GM19239 (cell line): ENCODE measurements at regions not wholly inside any gene's neighbourhood (a gene's known extent, or its start where the extent isn't known, plus 50 kb on each side); places are given as distances from the start of the nearest gene placed in this dataset.
"Not testable (repeated sequence)": the region's sequence is repeated elsewhere in the genome, so short reads cannot be mapped to it uniquely, and the experiment has no call there.

Experiments used
- DNase-seq: peaks from one replicate; pipeline ENCODE4 v3.0.0; 2011; ENCODE audit warnings: low spot score; ENCODE audit not compliant: insufficient read length
- FAIRE-seq: peaks from 2 replicates; lab custom pipeline; 2011; peaks lifted over from hg19 to GRCh38; lab: Jason Lieb, UNC

GRCh38 chr4:180962268-180962667, 1280.9 kb upstream of the TENM3 start:
- FAIRE-seq (no peak), DNase-seq (no peak)

- FAIRE-seq: no peak
- DNase-seq: no peak
These were observed 1276.9 kb upstream of the TENM3 start for GRCh38 chr4:180966312-180966711.

- FAIRE-seq (no peak), DNase-seq (no peak)
These were observed 1275.3 kb upstream of the TENM3 start for GRCh38 chr4:180967936-180968335.

- no peak for DNase-seq
- no peak for FAIRE-seq
These were observed 1269.3 kb upstream of the TENM3 start for GRCh38 chr4:180973894-180974293.

- no peak for FAIRE-seq
- DNase-seq: no peak
These were observed 1252.3 kb upstream of the TENM3 start for GRCh38 chr4:180990931-180991330.

- FAIRE-seq: no peak
- no peak for DNase-seq
These were observed 1249.9 kb upstream of the TENM3 start for GRCh38 chr4:180993244-180993836.

- DNase-seq: no peak
- FAIRE-seq: no peak
These were observed 1248.5 kb upstream of the TENM3 start for GRCh38 chr4:180994722-180995121.

- DNase-seq (no peak), FAIRE-seq (no peak)
These were observed 1244.0 kb upstream of the TENM3 start for GRCh38 chr4:180999217-180999616.

- FAIRE-seq (no peak), DNase-seq (no peak)
These were observed 1239.1 kb upstream of the TENM3 start for GRCh38 chr4:181004056-181004455.

- DNase-seq (no peak), FAIRE-seq (no peak)
These were observed 1236.5 kb upstream of the TENM3 start for GRCh38 chr4:181006499-181007260.

- FAIRE-seq (no peak), DNase-seq (no peak)
These were observed 1235.5 kb upstream of the TENM3 start for GRCh38 chr4:181007751-181008150.

- FAIRE-seq (no peak), DNase-seq (no peak)
These were observed 1235.0 kb upstream of the TENM3 start for GRCh38 chr4:181008164-181008563.

- DNase-seq: no peak
- FAIRE-seq: no peak
These were observed 1230.0 kb upstream of the TENM3 start for GRCh38 chr4:181013162-181013561.

- DNase-seq (no peak), FAIRE-seq (no peak)
These were observed 1226.2 kb upstream of the TENM3 start for GRCh38 chr4:181017038-181017437.

GRCh38 chr4:181018472-181018871, 1224.7 kb upstream of the TENM3 start:
- DNase-seq: no peak
- no peak for FAIRE-seq

GRCh38 chr4:181018913-181019312, 1224.3 kb upstream of the TENM3 start:
- FAIRE-seq: no peak
- DNase-seq: no peak

GRCh38 chr4:181020456-181020855, 1222.7 kb upstream of the TENM3 start:
- no peak for FAIRE-seq

GRCh38 chr4:181021213-181021612, 1222.0 kb upstream of the TENM3 start:
- FAIRE-seq: no peak

More at GRCh38 chr4:181020456-181020855, 1222.7 kb upstream of the TENM3 start:
- DNase-seq: no peak

GRCh38 chr4:181030135-181030921, 1212.9 kb upstream of the TENM3 start:
- FAIRE-seq, DNase-seq: not testable (repeated sequence)

More at GRCh38 chr4:181021213-181021612, 1222.0 kb upstream of the TENM3 start:
- DNase-seq: no peak

- FAIRE-seq: no peak
- no peak for DNase-seq
These were observed 1212.2 kb upstream of the TENM3 start for GRCh38 chr4:181030961-181031360.

- FAIRE-seq (no peak), DNase-seq (no peak)
These were observed 1199.7 kb upstream of the TENM3 start for GRCh38 chr4:181043486-181043885.
